IPS-NIHi11 (cell line): ENCODE measurements at regions not wholly inside any gene's neighbourhood (a gene's known extent, or its start where the extent isn't known, plus 50 kb on each side); places are given as distances from the start of the nearest gene placed in this dataset.
"Not testable (repeated sequence)": the region's sequence is repeated elsewhere in the genome, so short reads cannot be mapped to it uniquely, and the experiment has no call there.

ENCODE experiments used
- DNase-seq: peaks from one replicate; pipeline ENCODE4 v3.0.0; 2012; ENCODE audit warnings: mixed read lengths, low spot score

DNA sequence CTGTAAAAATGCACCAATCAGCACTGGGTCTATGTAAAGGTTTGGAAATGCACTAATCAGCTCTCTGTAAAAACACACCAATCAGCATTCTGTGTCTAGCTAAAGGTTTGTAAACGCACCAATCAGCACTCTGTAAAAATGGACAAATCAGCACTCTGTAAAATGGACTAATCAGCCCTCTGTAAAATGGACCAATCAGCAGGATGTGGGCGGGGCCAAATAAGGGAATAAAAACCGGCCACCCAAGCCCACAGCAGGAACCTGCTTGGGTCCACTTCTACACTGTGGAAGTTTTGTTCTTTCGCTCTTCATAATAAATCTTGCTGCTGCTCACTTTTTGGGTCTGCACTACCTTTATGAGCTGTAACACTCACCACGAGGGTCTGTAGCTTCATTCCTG, 101.0 kb downstream of the SMC2 start:
- DNase-seq: not testable (repeated sequence)

DNA sequence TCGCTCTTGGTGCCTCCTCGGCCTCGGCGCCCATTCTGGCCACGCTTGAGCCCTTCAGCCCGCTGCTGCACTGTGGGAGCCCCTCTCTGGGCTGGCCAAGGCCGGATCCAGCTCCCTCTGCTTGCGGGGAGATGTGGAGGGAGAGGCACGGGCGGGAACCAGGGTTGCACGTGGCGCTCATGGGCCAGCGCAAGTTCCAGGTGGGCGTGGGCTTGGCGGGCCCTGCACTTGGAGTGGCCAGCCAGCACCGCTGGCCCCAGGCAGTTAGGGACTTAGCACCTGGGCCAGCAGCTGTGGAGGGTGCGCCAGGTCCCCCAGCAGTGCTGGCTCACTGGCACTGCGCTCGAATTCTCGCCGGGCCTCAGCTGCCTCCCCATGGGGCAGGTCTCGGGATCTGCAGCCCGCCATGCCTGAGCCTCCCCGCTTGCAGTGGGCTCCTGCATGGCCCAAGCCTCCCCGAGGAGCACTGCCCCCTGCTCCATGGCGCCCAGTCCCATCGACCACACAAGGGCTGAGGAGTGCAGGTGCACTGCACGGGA, 106.4 kb downstream of the SMC2 start:
- no peak for DNase-seq

DNA sequence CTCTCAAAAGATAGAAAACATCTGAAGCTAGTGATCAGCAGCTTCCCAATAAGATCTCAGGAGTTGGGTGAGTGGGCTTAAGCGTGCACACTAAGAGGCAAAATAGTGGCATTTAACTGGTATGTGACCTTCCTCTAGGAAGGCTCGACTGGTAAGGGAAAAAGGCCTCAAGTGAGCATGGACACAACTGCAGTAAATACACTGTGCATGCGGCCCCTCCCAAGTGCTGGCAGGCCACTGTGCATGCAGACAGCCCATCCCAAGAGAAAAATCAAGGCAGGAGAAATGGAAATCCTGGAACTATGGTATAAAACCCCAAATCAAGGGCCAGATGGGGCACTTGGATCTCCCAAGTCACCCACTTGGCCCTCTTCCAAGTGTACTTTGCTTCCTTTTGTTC, 112.7 kb downstream of the SMC2 start:
- DNase-seq: no peak

- no peak for DNase-seq
Observed at GRCh38 chr9:104209387-104209786, 115.3 kb downstream of the SMC2 start.

DNA sequence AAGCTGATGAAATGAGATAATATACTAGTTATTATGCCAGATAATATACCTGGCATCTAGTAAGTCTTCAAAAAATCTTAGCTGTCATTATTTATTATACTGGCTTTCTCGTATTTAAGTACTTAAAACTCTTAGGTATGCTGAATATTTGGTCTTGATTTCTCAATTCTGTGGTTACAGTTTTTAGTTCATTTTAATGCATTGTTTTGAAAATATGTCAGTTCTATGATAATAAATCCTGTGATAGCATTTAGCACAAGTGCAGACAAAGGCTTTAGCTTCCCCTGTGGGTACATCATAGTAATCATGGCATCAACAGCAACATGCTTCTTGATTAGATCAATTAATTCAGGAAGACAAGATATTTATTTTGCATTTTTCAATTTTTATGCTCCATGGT, 133.0 kb downstream of the SMC2 start:
- no peak for DNase-seq

DNA sequence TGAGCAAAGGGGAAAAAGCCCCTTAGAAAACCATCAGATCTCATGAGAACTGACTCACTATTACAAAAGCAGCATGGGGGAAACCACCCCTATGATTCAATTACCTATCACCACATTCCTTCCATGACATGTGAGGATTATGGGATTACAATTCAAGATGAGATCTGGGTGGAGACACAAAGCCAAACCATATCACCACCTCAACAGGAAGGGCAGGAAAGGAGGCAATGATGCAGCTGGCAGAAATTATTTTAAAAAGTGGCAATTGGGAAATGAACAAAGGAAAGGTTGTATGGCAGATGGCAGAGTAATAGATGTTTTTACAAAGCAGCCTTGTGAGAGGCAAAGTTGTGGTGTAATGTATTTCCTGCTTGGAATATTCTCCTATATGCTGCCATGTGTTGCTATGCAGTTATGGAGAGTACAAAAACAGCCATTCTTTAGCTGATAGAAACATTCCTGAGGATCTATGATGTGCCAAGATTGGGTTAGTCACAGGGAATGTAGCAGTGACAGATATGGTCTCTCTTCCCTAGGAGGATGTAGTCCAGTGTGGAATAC, 138.8 kb downstream of the SMC2 start:
- no peak for DNase-seq

DNA sequence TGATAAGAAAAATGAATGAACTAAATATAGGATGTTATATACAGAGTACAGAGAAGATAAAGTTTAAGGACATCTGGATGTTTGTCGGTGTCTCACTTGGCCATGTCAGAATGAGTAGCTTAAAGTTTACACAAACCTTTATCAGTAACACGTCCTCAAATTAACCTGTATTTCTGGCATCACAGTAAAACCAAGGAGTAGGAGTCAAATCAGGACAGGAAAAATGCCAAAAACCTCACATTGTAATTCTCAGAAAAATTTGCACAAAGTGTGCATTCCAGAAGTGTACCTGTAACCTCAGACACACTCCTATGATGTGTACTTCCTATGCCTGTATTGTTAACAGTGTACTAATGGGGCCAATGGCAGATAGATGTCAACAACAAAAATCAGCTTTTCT, 139.3 kb downstream of the SMC2 start:
- DNase-seq: no peak

DNA sequence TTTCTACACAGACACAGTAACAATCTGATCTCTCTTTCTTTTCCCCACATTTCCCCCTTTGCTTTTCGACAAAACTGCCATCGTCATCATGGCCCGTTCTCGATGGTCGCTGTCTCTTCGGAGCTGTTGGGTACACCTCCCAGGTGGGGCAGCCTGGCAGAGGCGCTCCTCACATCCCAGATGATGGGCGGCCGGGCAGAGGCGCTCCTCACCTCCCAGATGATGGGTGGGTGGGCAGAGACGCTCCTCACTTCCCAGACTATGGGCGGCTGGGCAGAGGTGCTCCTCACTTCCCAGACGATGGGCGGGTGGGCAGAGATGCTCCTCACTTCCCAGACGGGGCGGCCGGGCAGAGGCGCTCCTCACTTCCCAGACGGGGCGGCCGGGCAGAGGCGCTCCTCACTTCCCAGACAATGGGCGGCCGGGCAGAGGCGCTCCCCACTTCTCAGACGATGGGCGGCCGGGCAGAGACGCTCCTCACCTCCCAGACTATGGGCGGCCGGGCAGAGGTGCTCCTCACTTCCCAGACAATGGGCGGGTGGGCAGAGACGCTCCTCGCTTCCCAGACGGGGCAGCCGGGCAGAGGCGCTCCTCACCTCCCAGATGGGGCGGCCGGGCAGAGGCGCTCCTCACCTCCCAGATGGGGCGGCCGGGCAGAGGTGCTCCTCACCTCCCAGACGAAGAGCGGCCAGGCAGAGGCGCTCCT, 140.7 kb downstream of the SMC2 start:
- DNase-seq: not testable (repeated sequence)

DNA sequence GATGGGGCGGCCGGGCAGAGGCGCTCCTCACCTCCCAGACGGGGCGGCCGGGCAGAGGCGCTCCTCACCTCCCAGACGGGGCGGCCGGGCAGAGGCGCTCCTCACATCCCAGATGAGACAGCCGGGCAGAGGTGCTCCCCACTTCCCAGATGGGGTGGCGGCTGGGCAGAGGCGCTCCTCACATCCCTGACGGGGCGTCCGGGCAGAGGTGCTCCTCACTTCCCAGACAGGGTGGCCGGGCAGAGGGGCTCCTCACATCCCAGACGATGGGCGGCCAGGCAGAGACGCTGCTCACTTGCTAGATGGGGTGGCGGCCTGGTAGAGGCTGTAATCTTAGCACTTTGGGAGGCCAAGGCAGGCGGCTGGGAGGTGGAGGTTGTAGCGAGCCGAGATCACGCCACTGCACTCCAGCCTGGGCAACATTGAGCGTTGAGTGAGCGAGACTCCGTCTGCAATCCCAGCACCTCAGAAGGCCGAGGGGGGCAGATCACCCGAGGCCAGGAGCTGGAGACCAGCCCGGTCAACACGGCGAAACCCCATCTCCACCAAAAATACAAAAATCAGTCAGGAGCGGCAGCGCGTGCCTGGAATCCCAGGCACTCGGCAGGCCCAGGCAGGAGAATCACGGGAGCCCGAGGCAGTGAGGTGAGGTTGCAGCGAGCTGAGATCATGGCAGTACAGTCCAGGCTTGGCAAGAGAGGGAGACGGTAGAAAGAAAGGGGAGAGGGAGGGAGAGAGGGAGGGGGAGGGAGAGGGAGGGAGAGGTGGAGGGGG, 141.4 kb downstream of the SMC2 start:
- DNase-seq: not testable (repeated sequence)

DNA sequence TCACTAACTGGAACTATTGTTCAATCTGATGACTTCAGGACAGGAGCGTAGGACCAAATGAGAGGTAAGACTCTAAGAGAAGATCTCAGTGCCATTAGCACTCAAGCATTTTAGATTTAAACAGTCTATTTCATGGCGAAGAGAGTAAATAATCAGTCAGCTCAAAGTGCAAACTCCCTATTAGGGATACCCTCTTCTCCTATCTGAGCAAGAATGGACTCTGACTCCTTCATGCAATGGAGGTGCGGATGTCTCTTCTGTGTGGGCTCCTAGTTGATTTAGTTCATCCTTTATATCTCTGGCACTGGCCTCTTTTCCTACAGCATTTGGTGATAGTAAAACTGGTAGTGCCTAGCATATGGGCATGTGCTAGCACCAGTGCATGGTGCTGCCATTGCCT, 144.6 kb downstream of the SMC2 start:
- DNase-seq: no peak

DNA sequence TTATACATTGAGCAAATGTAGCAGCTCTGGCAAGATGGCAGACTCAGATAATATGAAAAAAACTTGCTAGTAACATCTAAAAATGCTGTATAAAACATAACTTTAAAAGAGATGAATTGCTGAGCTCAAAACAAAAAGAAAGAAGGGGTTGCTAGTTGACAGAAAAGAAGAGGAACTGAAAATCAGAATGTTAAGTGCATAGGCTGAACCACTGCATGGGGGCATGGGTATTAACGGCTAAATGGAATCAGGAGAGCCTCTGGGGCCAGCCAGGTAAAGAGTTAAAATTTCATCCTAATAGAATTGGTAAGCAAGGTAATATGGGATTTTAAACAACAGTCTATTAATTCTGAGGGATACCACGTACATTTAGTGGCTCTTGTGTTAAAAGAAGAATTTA, 146.8 kb downstream of the SMC2 start:
- DNase-seq: no peak

DNA sequence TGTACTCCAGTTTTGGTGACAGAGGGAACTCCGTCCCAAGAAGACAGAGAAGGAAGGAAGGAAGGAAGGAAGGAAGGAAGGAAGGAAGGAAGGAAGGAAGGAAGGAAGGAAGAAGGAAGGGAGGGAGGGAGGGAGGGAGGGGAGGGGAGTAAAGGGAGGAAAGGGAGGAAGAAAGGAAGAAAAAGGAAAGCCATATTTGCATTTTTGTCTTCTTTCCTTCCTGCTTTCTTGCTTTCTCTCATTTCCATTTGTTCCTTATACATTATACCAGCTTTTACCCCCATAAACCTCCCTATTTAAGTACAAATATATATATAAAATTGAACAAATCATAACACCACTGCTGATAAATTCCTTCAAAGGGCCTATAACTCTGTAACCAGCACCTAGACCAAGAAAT, 151.8 kb downstream of the SMC2 start:
- no peak for DNase-seq

GRCh38 chr9:104247899-104248460, 153.9 kb downstream of the SMC2 start:
- no peak for DNase-seq

DNA sequence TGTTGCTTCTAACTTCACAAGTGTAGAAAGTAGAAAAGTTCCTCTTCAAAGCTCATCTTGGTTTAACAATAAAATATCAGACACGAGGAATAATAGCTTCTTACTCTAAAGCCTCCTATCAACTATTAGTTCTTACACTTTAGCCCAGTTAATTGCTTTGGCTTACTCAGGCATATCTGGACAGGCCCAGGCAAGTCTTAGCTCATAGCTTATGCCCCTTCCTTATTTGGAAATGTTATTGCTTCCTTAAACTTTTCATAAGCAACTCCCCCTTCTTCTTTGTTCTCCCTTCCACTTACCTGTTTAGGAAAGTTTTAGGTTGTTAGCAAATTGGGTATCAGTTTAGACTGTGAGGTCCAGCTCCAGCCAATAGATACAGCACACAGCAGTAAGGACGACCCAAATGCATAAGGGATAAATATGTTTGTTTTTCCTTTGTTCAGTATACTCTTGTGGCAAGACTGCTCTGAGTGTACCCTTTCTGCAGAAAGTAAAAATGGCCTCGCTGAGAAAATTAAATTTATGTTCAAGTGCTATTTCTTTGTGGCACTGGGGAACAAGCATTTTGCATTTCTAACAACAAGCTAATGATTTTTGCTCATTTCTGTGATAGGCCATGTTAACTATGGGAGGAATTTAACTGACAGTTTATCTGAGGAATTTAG, 162.1 kb downstream of the SMC2 start:
- no peak for DNase-seq

DNA sequence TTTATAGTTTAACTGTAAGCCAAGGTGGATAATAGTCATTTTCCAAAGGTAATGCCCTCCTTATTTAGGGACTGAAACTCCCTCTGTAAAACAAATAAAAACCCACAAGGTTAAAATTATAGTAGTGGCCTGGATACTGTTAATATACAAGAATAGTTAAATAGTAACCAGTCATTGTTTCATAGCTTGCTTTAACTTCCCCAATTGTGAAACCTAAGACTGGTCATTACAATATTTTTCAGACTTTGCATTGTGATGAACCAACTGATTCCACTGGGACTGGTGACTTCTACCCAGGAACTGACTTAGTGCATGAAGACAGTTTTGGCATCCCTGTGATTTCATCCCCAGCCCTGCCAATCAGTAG, 162.6 kb downstream of the SMC2 start:
- no peak for DNase-seq

DNA sequence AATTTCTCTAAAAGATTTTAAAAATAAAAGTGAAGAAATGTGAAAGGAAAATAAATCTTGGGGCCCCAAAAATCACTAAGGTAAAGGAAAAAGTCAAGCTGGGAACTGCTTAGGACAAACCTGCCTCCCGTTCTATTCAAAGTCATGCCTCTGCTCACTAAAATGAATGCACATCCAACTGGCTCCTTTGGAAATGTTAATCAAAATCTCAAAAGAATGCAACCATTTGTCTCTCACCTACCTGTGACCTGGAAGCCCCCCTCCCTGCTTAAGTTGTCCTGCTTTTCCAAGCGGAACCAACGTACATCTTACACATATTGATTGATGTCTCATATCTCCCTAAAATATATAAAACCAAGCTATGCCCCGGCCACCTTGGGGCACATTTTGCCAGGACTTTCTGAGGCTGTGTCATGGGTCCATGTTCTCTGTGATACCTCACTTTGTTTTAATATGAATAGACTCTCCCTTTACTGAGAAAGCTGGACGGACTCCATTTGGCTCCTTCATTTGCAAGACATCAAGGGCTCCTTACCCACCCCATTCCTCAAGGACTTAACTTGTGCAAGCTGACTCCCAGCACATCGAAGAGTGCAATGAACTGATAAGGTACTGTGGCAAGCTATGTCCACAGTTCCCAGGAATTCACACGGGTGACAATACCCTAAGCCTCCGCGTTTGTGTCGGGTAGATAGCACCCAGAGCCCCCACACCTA, 164.3 kb downstream of the SMC2 start:
- no peak for DNase-seq

DNA sequence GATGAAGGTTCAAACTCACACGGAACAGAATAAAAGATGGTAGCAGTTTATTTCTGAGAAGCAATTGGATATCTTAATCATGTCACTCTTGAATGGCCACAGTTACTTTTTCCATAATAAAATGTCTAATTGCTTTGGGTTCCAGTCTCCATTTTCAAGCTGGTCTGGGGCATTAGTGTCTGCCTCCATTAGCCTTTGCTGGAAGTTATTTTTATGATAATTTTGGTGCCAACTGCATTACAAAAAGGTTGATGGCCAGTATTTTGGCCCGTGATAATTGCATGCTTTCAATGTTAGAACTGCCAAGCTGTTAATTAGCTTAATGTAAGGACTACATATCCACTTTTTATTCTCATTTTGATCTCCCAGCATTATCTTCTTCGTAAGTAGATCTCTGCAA, 165.9 kb downstream of the SMC2 start:
- no peak for DNase-seq

DNA sequence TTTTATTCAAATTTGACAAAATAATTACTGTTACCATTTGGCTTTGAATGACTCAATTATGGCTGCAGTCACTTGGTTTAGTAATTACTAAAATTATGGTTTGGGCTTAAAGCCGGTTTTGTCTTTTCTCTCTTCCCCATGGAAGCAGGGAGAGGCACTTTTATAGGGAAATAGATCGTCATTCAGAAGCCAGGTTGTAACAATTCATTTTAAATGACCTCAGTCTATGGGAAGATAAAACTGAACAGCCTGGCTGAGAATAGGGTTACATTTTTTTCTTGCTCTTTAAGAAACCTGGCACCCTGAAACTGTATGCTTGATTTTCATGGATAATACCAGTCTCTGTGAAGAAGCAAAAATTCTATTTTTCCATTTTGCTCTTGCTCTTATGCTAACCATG, 169.8 kb downstream of the SMC2 start:
- no peak for DNase-seq

DNA sequence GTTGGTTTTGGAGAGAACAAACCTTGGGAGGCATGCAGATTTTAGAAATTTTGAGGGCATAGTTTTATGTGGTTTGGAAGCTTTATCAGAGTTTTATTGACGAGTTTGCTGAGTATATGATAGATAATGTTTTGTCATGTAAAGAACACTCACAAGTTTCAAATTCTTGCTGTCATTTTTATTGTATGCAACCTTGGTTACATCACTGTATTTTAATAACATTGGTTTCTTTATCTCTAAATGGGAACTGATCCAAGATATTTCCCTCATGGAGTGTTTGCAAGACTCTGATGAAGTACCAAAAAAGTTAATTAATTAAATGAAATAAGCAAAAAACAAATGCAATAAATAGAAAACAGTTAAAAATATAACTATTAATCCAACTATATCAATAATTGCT, 170.3 kb downstream of the SMC2 start:
- DNase-seq: no peak

GRCh38 chr9:104269374-104269773, 175.3 kb downstream of the SMC2 start:
- no peak for DNase-seq
